Activated T-helper 2 cell treated with anti-CD3 and anti-CD28 coated beads, Interferon-gamma antibody, Interleukin-2, Interleukin-4, amounts not matched to agents 10 μg/mL and 5 μg/mL and 100 μg/mL, durations not matched to agents 14 hours and 24 hours and 36 hours (primary cell): ENCODE measurements at regions not wholly inside any gene's neighbourhood (a gene's known extent, or its start where the extent isn't known, plus 50 kb on each side); places are given as distances from the start of the nearest gene placed in this dataset.
"Not testable (repeated sequence)": the region's sequence is repeated elsewhere in the genome, so short reads cannot be mapped to it uniquely, and the experiment has no call there.

Source experiments
- DNase-seq: peaks from one replicate; pipeline ENCODE4 v3.0.0; 2021; ENCODE audit warnings: low spot score
- H3K27ac Mint-ChIP-seq: one replicate; pipeline ENCODE4 v1.8.0; 2021; ENCODE audit warnings: mixed read lengths
- H3K27me3 Mint-ChIP-seq: one replicate; pipeline ENCODE4 v1.8.0; 2021; ENCODE audit warnings: low read depth, mixed read lengths
- H3K36me3 Mint-ChIP-seq: one replicate; pipeline ENCODE4 v1.8.0; 2021; ENCODE audit warnings: low read depth, mixed read lengths
- H3K4me1 Mint-ChIP-seq: one replicate; pipeline ENCODE4 v1.8.0; 2021; ENCODE audit warnings: low read depth, mixed read lengths
- H3K4me3 Mint-ChIP-seq: one replicate; pipeline ENCODE4 v1.8.0; 2021; ENCODE audit warnings: low read depth, mild to moderate bottlenecking, moderate library complexity, mixed read lengths
- H3K9me3 Mint-ChIP-seq: one replicate; pipeline ENCODE4 v1.8.0; 2021; ENCODE audit warnings: mixed read lengths
- intact Hi-C: fragments of 100-400 bp; cut with micrococcal nuclease; formaldehyde crosslinking; loops from one replicate; pipeline ENCODE4 v1.15.1; 2023

GRCh38 chr6:14406614-14407331, 289.2 kb downstream of the CD83 start:
- no peak overlapping the region for H3K4me3 Mint-ChIP-seq

GRCh38 chr6:14408446-14408845, 290.9 kb downstream of the CD83 start:
- H3K27ac Mint-ChIP-seq, result no peak overlapping the region
- peaks cover 7% of the 10 kb centered on the region for H3K9me3 Mint-ChIP-seq
- peaks cover 2% of the 10 kb centered on the region for H3K27me3 Mint-ChIP-seq
- DNase-seq, result no peak
- H3K4me1 Mint-ChIP-seq, result peaks cover 6% of the 10 kb centered on the region
- intact Hi-C loops, result no loop called here
- peaks cover 7% of the 10 kb centered on the region for H3K36me3 Mint-ChIP-seq
- H3K4me3 Mint-ChIP-seq, result no peak overlapping the region

More at GRCh38 chr6:14406614-14407331, 289.2 kb downstream of the CD83 start:
- peaks cover 7% of the 10 kb centered on the region for H3K9me3 Mint-ChIP-seq
- H3K36me3 Mint-ChIP-seq, result peaks cover 7% of the 10 kb centered on the region
- peaks cover 2% of the 10 kb centered on the region for H3K27me3 Mint-ChIP-seq
- no peak overlapping the region for H3K27ac Mint-ChIP-seq
- peaks cover 11% of the 10 kb centered on the region for H3K4me1 Mint-ChIP-seq
- no peak for DNase-seq
- intact Hi-C loops, result no loop called here

GRCh38 chr6:14412026-14412425, 294.5 kb downstream of the CD83 start:
- Mint-ChIP-seq H3K36me3 (peaks cover 6% of the 10 kb centered on the region), H3K27ac (no peak overlapping the region), H3K27me3 (no peaks in the 10 kb centered on the region), H3K4me1 (peaks cover 9% of the 10 kb centered on the region), H3K4me3 (no peak overlapping the region), H3K9me3 (peaks cover 6% of the 10 kb centered on the region)
- intact Hi-C loops, result no loop called here
- DNase-seq, result no peak

GRCh38 chr6:14415452-14415851, 297.9 kb downstream of the CD83 start:
- intact Hi-C loops, result no loop called here
- peaks cover 23% of the 10 kb centered on the region for H3K9me3 Mint-ChIP-seq
- H3K27me3 Mint-ChIP-seq, result no peaks in the 10 kb centered on the region
- no peak overlapping the region for H3K4me3 Mint-ChIP-seq
- H3K36me3 Mint-ChIP-seq, result peaks cover 10% of the 10 kb centered on the region
- H3K4me1 Mint-ChIP-seq, result peaks cover 14% of the 10 kb centered on the region
- DNase-seq, result no peak
- no peak overlapping the region for H3K27ac Mint-ChIP-seq

- peaks cover 19% of the 10 kb centered on the region for H3K4me1 Mint-ChIP-seq
- no peaks in the 10 kb centered on the region for H3K27me3 Mint-ChIP-seq
- intact Hi-C loops, result no loop called here
- H3K27ac Mint-ChIP-seq, result no peak overlapping the region
- H3K4me3 Mint-ChIP-seq, result no peak overlapping the region
- H3K9me3 Mint-ChIP-seq, result peaks cover 37% of the 10 kb centered on the region
- DNase-seq, result no peak
- peaks cover 15% of the 10 kb centered on the region for H3K36me3 Mint-ChIP-seq
Observed at GRCh38 chr6:14417377-14417776, 299.8 kb downstream of the CD83 start.

- H3K27me3 Mint-ChIP-seq, H3K27ac Mint-ChIP-seq, DNase-seq, intact Hi-C loops, H3K4me3 Mint-ChIP-seq: not testable (repeated sequence)
- Mint-ChIP-seq H3K36me3 (peaks cover 20% of the 10 kb centered on the region), H3K4me1 (peaks cover 28% of the 10 kb centered on the region), H3K9me3 (peaks cover 42% of the 10 kb centered on the region)
Observed at GRCh38 chr6:14419224-14419623, 301.7 kb downstream of the CD83 start.

- H3K27ac Mint-ChIP-seq, result no peak overlapping the region
- H3K27me3 Mint-ChIP-seq, result no peaks in the 10 kb centered on the region
- no peak overlapping the region for H3K4me3 Mint-ChIP-seq
- intact Hi-C loops, result loop anchor here (10.0 kb wide), 1 partner anchor 883 kb away; no protein-coding TSS in a partner anchor
- DNase-seq, result no peak
- H3K9me3 Mint-ChIP-seq, result peaks cover 36% of the 10 kb centered on the region
- peaks cover 19% of the 10 kb centered on the region for H3K36me3 Mint-ChIP-seq
- H3K4me1 Mint-ChIP-seq, result peaks cover 46% of the 10 kb centered on the region
Observed at GRCh38 chr6:14422061-14422460, 304.5 kb downstream of the CD83 start.

GRCh38 chr6:14422917-14423316, 305.3 kb downstream of the CD83 start:
- no peak overlapping the region for H3K4me3 Mint-ChIP-seq
- intact Hi-C loops, result loop anchor here (10.0 kb wide), 1 partner anchor 882 kb away; no protein-coding TSS in a partner anchor
- DNase-seq, result no peak

GRCh38 chr6:14423330-14423729, 305.8 kb downstream of the CD83 start:
- intact Hi-C loops, result loop anchor here (10.0 kb wide), 1 partner anchor 881 kb away; no protein-coding TSS in a partner anchor

More at GRCh38 chr6:14422917-14423316, 305.3 kb downstream of the CD83 start:
- Mint-ChIP-seq H3K9me3 (peaks cover 33% of the 10 kb centered on the region), H3K36me3 (peaks cover 17% of the 10 kb centered on the region), H3K27me3 (no peaks in the 10 kb centered on the region), H3K27ac (peak overlapping the region; percentile 78), H3K4me1 (peaks cover 44% of the 10 kb centered on the region)

GRCh38 chr6:14423955-14424354, 306.4 kb downstream of the CD83 start:
- Mint-ChIP-seq H3K4me3 (peak overlapping the region; percentile 5), H3K27ac (peak overlapping the region; percentile 90), H3K9me3 (peaks cover 28% of the 10 kb centered on the region), H3K4me1 (peaks cover 43% of the 10 kb centered on the region), H3K27me3 (no peaks in the 10 kb centered on the region), H3K36me3 (peaks cover 15% of the 10 kb centered on the region)
- intact Hi-C loops, result loop anchor here (1.0 to 10.0 kb wide), 11 partner anchors 21 to 881 kb away; no protein-coding TSS in a partner anchor
- no peak for DNase-seq

More at GRCh38 chr6:14423330-14423729, 305.8 kb downstream of the CD83 start:
- no peaks in the 10 kb centered on the region for H3K27me3 Mint-ChIP-seq
- H3K4me1 Mint-ChIP-seq, result peaks cover 42% of the 10 kb centered on the region
- H3K27ac Mint-ChIP-seq, result peak overlapping the region; percentile 78
- no peak overlapping the region for H3K4me3 Mint-ChIP-seq
- H3K9me3 Mint-ChIP-seq, result peaks cover 31% of the 10 kb centered on the region
- DNase-seq, result no peak
- peaks cover 15% of the 10 kb centered on the region for H3K36me3 Mint-ChIP-seq

GRCh38 chr6:14425805-14426204, 308.2 kb downstream of the CD83 start:
- intact Hi-C loops, result loop anchor here (2.0 to 10.0 kb wide), 3 partner anchors 49 to 879 kb away; no protein-coding TSS in a partner anchor
- Mint-ChIP-seq H3K27ac (peak overlapping the region; percentile 90), H3K9me3 (peaks cover 16% of the 10 kb centered on the region), H3K4me3 (no peak overlapping the region), H3K4me1 (peaks cover 43% of the 10 kb centered on the region), H3K27me3 (no peaks in the 10 kb centered on the region), H3K36me3 (peaks cover 8% of the 10 kb centered on the region)
- DNase-seq, result no peak

GRCh38 chr6:14426281-14426680, 308.7 kb downstream of the CD83 start:
- Mint-ChIP-seq H3K4me3 (no peak overlapping the region), H3K27me3 (no peaks in the 10 kb centered on the region), H3K9me3 (peaks cover 13% of the 10 kb centered on the region), H3K27ac (peak overlapping the region; percentile 43), H3K36me3 (peaks cover 7% of the 10 kb centered on the region), H3K4me1 (peaks cover 43% of the 10 kb centered on the region)
- DNase-seq, result no peak
- intact Hi-C loops, result loop anchor here (10.0 kb wide), 1 partner anchor 879 kb away; no protein-coding TSS in a partner anchor

GRCh38 chr6:14428269-14428668, 310.7 kb downstream of the CD83 start:
- Mint-ChIP-seq H3K27me3 (no peaks in the 10 kb centered on the region), H3K4me1 (peaks cover 36% of the 10 kb centered on the region), H3K36me3 (peaks cover 2% of the 10 kb centered on the region), H3K4me3 (no peak overlapping the region), H3K27ac (no peak overlapping the region), H3K9me3 (peaks cover 1% of the 10 kb centered on the region)
- no peak for DNase-seq
- intact Hi-C loops, result loop anchor here (10.0 kb wide), 1 partner anchor 877 kb away; no protein-coding TSS in a partner anchor
